ENCODE measurements at regions not wholly inside any gene's neighbourhood (a gene's known extent, or its start where the extent isn't known, plus 50 kb on each side); places are given as distances from the start of the nearest gene placed in this dataset.

GRCh38 chr18:47346016-47346415 is 94.6 kb upstream of the SKOR2 start:
- DNase-seq (ENCODE audit: low spot score), result no peak
- Mint-ChIP-seq H3K36me3 (ENCODE audit: low read depth) (no peaks in the 10 kb centered on the region), H3K27me3 (ENCODE audit: low read depth) (no peaks in the 10 kb centered on the region), H3K27ac (ENCODE audit: unreplicated experiment) (no peak overlapping the region), H3K4me3 (ENCODE audit: unreplicated experiment) (no peak overlapping the region), H3K9me3 (ENCODE audit: low read depth) (peaks cover 2% of the 10 kb centered on the region), H3K4me1 (ENCODE audit: low read depth) (no peaks in the 10 kb centered on the region)
- TF ChIP-seq CTCF (IDR thresholded peaks at IDR 0.05), result no peak

GRCh38 chr18:47345291-47345690 is 93.8 kb upstream of the SKOR2 start:
- Mint-ChIP-seq H3K36me3 (ENCODE audit: low read depth) (no peaks in the 10 kb centered on the region), H3K4me1 (ENCODE audit: low read depth) (no peaks in the 10 kb centered on the region)

DNA sequence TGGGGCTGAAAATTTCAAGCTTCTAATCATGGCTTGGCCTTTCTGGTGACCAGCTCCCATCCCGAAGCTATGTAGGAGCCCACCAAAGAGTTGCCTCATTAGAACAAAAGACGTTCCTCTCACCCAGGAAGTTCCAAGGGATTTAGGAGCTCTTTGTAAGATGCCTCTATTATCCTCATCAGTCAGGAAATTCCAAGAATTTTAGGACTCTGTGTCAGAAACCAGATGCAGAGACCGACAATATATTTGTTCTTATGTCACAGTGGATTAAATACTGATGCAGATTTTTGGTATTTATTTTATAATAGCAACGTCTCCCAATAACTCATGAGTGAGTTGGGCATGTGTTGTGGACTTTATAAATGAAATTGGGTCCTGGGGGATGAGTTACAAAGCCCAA is 91.8 kb upstream of the SKOR2 start:
- H3K36me3 Mint-ChIP-seq (ENCODE audit: low read depth), result no peaks in the 10 kb centered on the region
- no peaks in the 10 kb centered on the region for H3K27me3 Mint-ChIP-seq (ENCODE audit: low read depth)
- DNase-seq (ENCODE audit: low spot score), result no peak
- H3K4me1 Mint-ChIP-seq (ENCODE audit: low read depth), result no peaks in the 10 kb centered on the region
- no peak for TF ChIP-seq CTCF (IDR thresholded peaks at IDR 0.05)
- H3K9me3 Mint-ChIP-seq (ENCODE audit: low read depth), result no peaks in the 10 kb centered on the region
- H3K4me3 Mint-ChIP-seq (ENCODE audit: unreplicated experiment), result no peak overlapping the region
- no peak overlapping the region for H3K27ac Mint-ChIP-seq (ENCODE audit: unreplicated experiment)

More at GRCh38 chr18:47345291-47345690, 93.8 kb upstream of the SKOR2 start:
- DNase-seq (ENCODE audit: low spot score), result no peak
- H3K4me3 Mint-ChIP-seq (ENCODE audit: unreplicated experiment), result no peak overlapping the region
- no peaks in the 10 kb centered on the region for H3K27me3 Mint-ChIP-seq (ENCODE audit: low read depth)
- no peak for TF ChIP-seq CTCF (IDR thresholded peaks at IDR 0.05)
- H3K9me3 Mint-ChIP-seq (ENCODE audit: low read depth), result peaks cover 2% of the 10 kb centered on the region
- no peak overlapping the region for H3K27ac Mint-ChIP-seq (ENCODE audit: unreplicated experiment)

DNA sequence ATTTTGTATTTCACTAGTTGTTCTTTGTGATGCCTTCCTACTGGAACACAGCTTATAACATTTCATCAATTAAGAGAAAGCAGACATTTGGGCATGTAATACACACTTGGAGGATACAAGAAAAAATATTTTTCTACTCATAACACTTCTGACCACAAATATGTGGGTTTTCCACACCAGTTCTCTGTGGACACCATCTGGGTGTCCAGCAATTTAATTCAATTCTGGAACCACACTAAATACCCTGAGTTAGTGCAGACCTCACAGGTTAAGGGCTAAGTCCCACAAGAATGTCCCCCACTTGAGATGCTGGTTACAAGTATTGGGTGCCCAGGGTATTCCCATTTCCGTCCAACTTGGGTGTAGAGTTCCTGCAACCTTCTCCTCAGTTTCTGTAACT is 91.1 kb upstream of the SKOR2 start:
- Mint-ChIP-seq H3K27me3 (ENCODE audit: low read depth) (peaks cover 4% of the 10 kb centered on the region), H3K27ac (ENCODE audit: unreplicated experiment) (no peak overlapping the region), H3K36me3 (ENCODE audit: low read depth) (no peaks in the 10 kb centered on the region), H3K9me3 (ENCODE audit: low read depth) (no peaks in the 10 kb centered on the region), H3K4me1 (ENCODE audit: low read depth) (no peaks in the 10 kb centered on the region), H3K4me3 (ENCODE audit: unreplicated experiment) (no peak overlapping the region)
- no peak for TF ChIP-seq CTCF (IDR thresholded peaks at IDR 0.05)
- DNase-seq (ENCODE audit: low spot score), result no peak

- Mint-ChIP-seq H3K9me3 (ENCODE audit: low read depth) (no peaks in the 10 kb centered on the region), H3K4me3 (ENCODE audit: unreplicated experiment) (no peak overlapping the region), H3K27ac (ENCODE audit: unreplicated experiment) (no peak overlapping the region), H3K27me3 (ENCODE audit: low read depth) (peaks cover 9% of the 10 kb centered on the region), H3K4me1 (ENCODE audit: low read depth) (no peaks in the 10 kb centered on the region), H3K36me3 (ENCODE audit: low read depth) (no peaks in the 10 kb centered on the region)
- DNase-seq (ENCODE audit: low spot score), result no peak
- no peak for TF ChIP-seq CTCF (IDR thresholded peaks at IDR 0.05)
Measured at GRCh38 chr18:47341678-47342077, 90.2 kb upstream of the SKOR2 start.

All from chondrocyte (in vitro differentiated cells).